ENCODE measurements at regions not wholly inside any gene's neighbourhood (a gene's known extent, or its start where the extent isn't known, plus 50 kb on each side); places are given as distances from the start of the nearest gene placed in this dataset.

- TF ChIP-seq ZBTB5 (IDR thresholded peaks at IDR 0.05) (no peak), PPARD (CRISPR knock-in tag; IDR thresholded peaks at IDR 0.05) (no peak), ZNF277 (CRISPR knock-in tag; IDR thresholded peaks at IDR 0.05; ENCODE audit: borderline replicate concordance) (no peak), MNT (conservative IDR thresholded peaks at IDR 0.05) (no peak; a peak in 1 of 4 replicates), ARID2 (IDR thresholded peaks at IDR 0.05) (no peak), TEAD4 (IDR thresholded peaks at IDR 0.05; ENCODE audit: low read length) (peak; percentile 47; the same call in 1 of the 2 replicates), TEAD4 (CRISPR knock-in tag; IDR thresholded peaks at IDR 0.05; ENCODE audit: borderline replicate concordance) (0 out of 2 replicates have a peak, but pooled peaks have one; percentile 42), CTBP1 (IDR thresholded peaks at IDR 0.05; ENCODE audit: borderline replicate concordance) (peak; percentile 61; the same call in 1 of the 2 replicates), LEF1 (IDR thresholded peaks at IDR 0.05) (0 out of 2 replicates have a peak, but pooled peaks have one; percentile 17), NR4A1 (CRISPR knock-in tag; IDR thresholded peaks at IDR 0.05) (no peak), NR4A1 (tag; IDR thresholded peaks at IDR 0.05) (no peak), ZFP36 (IDR thresholded peaks at IDR 0.05; ENCODE audit: low read depth, low read length, partially characterized antibody) (no peak), ZBTB43 (CRISPR knock-in tag; IDR thresholded peaks at IDR 0.05) (no peak), ARID4B (CRISPR knock-in tag; IDR thresholded peaks at IDR 0.05) (no peak), HES1 (IDR thresholded peaks at IDR 0.05; ENCODE audit: low read depth) (no peak), PURB (CRISPR knock-in tag; IDR thresholded peaks at IDR 0.05; ENCODE audit: low read depth) (no peak)
Measured at GRCh38 chrX:39859991-39860861, 237.5 kb downstream of the BCOR start (continued).
